ENCODE measurements at regions not wholly inside any gene's neighbourhood (a gene's known extent, or its start where the extent isn't known, plus 50 kb on each side); places are given as distances from the start of the nearest gene placed in this dataset.

DNA sequence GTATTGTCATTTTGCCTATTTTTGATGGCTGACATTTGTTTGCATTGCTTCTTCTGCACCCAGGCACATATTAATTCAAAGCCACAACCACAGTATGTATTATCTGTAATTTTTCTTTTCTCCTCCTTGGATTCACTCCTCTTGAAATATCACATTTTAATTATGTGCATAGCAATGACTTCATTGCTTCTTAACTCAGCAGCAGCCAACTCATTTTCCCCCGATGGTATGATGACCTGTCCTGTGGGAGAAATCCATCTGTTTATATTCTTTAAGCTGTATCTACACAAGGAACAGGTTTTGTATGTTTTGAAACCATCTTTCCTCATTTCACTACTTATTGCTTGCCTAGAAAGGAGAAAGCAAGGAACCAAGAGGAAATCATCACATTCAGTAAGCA is 588.8 kb downstream of the INHBA start:
- H3K27me3 ChIP-seq: no peaks in the 10 kb centered on the region
- no peak overlapping the region for H3K4me3 ChIP-seq
- H3K36me3 ChIP-seq: no peaks in the 10 kb centered on the region
- TF ChIP-seq POLR2AphosphoS5 (IDR thresholded peaks at IDR 0.05) (no peak), POLR2A (IDR thresholded peaks at IDR 0.05) (no peak)
- TF ChIP-seq, protein P1, sequence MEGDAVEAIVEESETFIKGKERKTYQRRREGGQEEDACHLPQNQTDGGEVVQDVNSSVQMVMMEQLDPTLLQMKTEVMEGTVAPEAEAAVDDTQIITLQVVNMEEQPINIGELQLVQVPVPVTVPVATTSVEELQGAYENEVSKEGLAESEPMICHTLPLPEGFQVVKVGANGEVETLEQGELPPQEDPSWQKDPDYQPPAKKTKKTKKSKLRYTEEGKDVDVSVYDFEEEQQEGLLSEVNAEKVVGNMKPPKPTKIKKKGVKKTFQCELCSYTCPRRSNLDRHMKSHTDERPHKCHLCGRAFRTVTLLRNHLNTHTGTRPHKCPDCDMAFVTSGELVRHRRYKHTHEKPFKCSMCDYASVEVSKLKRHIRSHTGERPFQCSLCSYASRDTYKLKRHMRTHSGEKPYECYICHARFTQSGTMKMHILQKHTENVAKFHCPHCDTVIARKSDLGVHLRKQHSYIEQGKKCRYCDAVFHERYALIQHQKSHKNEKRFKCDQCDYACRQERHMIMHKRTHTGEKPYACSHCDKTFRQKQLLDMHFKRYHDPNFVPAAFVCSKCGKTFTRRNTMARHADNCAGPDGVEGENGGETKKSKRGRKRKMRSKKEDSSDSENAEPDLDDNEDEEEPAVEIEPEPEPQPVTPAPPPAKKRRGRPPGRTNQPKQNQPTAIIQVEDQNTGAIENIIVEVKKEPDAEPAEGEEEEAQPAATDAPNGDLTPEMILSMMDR (IDR thresholded peaks at IDR 0.05): no peak
- H3K4me1 ChIP-seq: no peaks in the 10 kb centered on the region
- intact Hi-C loops (cut with DNase I; ENCODE audit: low total_unique reads): no loop called here
- no peaks in the 10 kb centered on the region for H3K9me3 ChIP-seq
- no peak for DNase-seq (ENCODE audit: low spot score in 2 of 2)
- H3K27ac ChIP-seq: no peak overlapping the region

DNA sequence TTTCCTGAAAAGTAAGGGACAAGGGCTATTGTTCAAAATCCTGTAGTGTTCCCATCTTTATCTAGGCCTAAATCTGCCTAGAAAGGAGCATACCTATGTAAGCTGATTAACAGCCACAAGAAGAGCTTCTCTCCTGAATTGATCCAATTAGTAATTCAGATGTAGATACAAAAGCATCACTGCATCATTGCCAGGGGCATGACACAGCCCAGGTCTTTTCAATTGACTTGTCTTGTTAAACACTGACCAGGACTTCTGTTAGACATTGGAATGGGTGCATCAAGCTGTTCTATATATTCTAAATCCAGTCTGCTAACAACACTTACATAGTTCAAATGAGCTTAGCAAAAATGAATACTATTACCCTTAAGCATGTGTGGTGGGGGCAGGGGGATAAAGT is 589.2 kb downstream of the INHBA start:
- Histone ChIP-seq H3K4me1 (no peaks in the 10 kb centered on the region), H3K27ac (no peak overlapping the region), H3K9me3 (no peaks in the 10 kb centered on the region), H3K4me3 (no peak overlapping the region), H3K36me3 (no peaks in the 10 kb centered on the region), H3K27me3 (no peaks in the 10 kb centered on the region)
- TF ChIP-seq, protein P1 (IDR thresholded peaks at IDR 0.05): no peak
- intact Hi-C loops (cut with DNase I; ENCODE audit: low total_unique reads): no loop called here
- no peak for DNase-seq (ENCODE audit: low spot score in 2 of 2)

DNA sequence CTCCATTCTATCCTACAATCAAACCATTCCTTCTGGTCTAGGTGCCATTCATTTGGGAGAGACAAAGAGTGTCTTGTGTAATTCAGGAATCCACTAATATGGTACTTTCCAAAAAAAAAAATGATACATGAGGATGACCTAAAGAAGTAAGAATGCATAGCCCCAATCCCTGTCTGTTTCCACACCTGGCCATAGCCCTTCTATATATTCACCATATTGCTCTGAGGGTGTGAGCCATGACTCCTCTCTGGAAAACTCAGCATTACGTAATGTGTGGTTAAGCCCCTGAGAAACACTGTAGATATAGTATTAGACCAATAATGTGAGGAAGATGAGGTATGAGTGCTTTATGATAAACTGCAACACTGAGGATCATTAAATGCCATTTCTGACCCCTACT is 592.7 kb downstream of the INHBA start:
- intact Hi-C loops (cut with DNase I; ENCODE audit: low total_unique reads): no loop called here

DNA sequence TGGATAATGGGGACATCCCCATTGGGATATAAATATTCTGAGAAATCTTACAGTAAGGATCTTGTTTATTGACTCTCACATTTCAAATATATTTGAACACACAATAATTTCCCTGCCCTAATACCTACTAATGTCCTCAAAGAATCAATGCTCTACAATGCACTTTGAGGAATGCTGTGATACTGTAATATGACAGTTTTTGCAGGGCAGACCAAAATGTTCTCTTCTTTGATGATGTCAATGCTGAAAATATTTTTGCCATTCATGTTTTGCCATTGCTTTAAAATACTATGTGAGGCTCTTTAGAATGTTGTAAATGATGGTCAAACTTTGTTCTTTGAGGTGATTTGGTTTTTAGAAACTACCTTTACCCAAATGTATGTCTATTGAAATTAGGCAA is 594.1 kb downstream of the INHBA start:
- Histone ChIP-seq H3K27ac (no peak overlapping the region), H3K4me3 (no peak overlapping the region), H3K36me3 (no peaks in the 10 kb centered on the region), H3K9me3 (no peaks in the 10 kb centered on the region), H3K4me1 (peaks cover 0 to 4% of the 10 kb centered on the region in 2 donors), H3K27me3 (no peaks in the 10 kb centered on the region)
- intact Hi-C loops (cut with DNase I; ENCODE audit: low total_unique reads): no loop called here
- TF ChIP-seq, protein P1 (IDR thresholded peaks at IDR 0.05): no peak
- TF ChIP-seq POLR2AphosphoS5 (IDR thresholded peaks at IDR 0.05) (no peak), POLR2A (IDR thresholded peaks at IDR 0.05) (no peak)
- no peak for DNase-seq (ENCODE audit: low spot score in 2 of 2)

More for the DNA sequence above, 592.7 kb downstream of the INHBA start:
- Histone ChIP-seq H3K4me3 (no peak overlapping the region), H3K9me3 (no peaks in the 10 kb centered on the region), H3K4me1 (peaks cover 0 to 4% of the 10 kb centered on the region in 2 donors), H3K27me3 (no peaks in the 10 kb centered on the region), H3K27ac (no peak overlapping the region), H3K36me3 (no peaks in the 10 kb centered on the region)
- TF ChIP-seq, protein P1 (IDR thresholded peaks at IDR 0.05): no peak
- TF ChIP-seq POLR2AphosphoS5 (IDR thresholded peaks at IDR 0.05): no peak
- no peak for TF ChIP-seq POLR2A (IDR thresholded peaks at IDR 0.05)
- DNase-seq (ENCODE audit: low spot score in 2 of 2): no peak

- intact Hi-C loops (cut with DNase I; ENCODE audit: low total_unique reads): no loop called here
- TF ChIP-seq, protein P1 (IDR thresholded peaks at IDR 0.05): no peak
- TF ChIP-seq POLR2A (IDR thresholded peaks at IDR 0.05): no peak
- TF ChIP-seq POLR2AphosphoS5 (IDR thresholded peaks at IDR 0.05): peak in 1 of 3 donors; percentile 7
- Histone ChIP-seq H3K4me1 (peaks cover 0 to 4% of the 10 kb centered on the region in 2 donors), H3K9me3 (no peaks in the 10 kb centered on the region), H3K27me3 (no peaks in the 10 kb centered on the region), H3K4me3 (peak overlapping the region in 1 of 3 donors; percentile 50), H3K36me3 (no peaks in the 10 kb centered on the region), H3K27ac (peak overlapping the region; percentile 56 to 83)
- no peak for DNase-seq (ENCODE audit: low spot score in 2 of 2)
These were observed 594.9 kb downstream of the INHBA start for GRCh38 chr7:41107938-41108448.

All from breast epithelium (tissue), 4 donors.